ENCODE measurements at regions not wholly inside any gene's neighbourhood (a gene's known extent, or its start where the extent isn't known, plus 50 kb on each side); places are given as distances from the start of the nearest gene placed in this dataset.
A peak's percentile ranks its signal among the peaks of the same experiment; 100 is the strongest.

DNA sequence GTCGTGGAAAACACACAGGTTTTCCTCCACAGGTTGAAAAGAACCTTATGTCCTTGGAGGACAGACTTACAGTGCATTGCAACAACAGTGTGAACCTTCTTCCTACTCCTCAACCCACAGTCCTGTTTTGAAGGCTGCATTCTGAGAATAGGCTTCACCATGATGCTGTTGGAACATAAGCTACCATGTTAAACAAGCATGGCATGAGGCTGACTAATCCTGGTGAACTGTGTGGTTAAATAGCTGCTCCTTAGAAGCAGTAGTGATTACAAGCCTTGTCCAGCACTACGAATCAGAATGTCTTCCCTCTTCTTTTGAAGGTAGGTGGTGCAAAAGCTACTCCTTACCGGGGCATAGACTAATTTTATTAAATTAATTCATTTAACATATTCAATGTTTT, 368.5 kb upstream of the EPHA7 start:
- Mint-ChIP-seq H3K4me1 (ENCODE audit: low read depth) (peaks cover 83% of the 10 kb centered on the region), H3K4me3 (ENCODE audit: unreplicated experiment) (no peak overlapping the region), H3K36me3 (ENCODE audit: low read depth) (no peaks in the 10 kb centered on the region), H3K9me3 (ENCODE audit: low read depth) (no peaks in the 10 kb centered on the region), H3K27ac (ENCODE audit: unreplicated experiment) (peak overlapping the region; percentile 99), H3K27me3 (ENCODE audit: low read depth) (no peaks in the 10 kb centered on the region)
- no peak for TF ChIP-seq CTCF (IDR thresholded peaks at IDR 0.05)
- DNase-seq (ENCODE audit: low spot score) = no peak

GRCh38 chr6:93786474-93787330, 367.3 kb upstream of the EPHA7 start:
- H3K4me1 Mint-ChIP-seq (ENCODE audit: low read depth) = peaks cover 86% of the 10 kb centered on the region
- H3K9me3 Mint-ChIP-seq (ENCODE audit: low read depth) = no peaks in the 10 kb centered on the region
- no peak for TF ChIP-seq CTCF (IDR thresholded peaks at IDR 0.05)
- DNase-seq (ENCODE audit: low spot score) = no peak
- no peaks in the 10 kb centered on the region for H3K27me3 Mint-ChIP-seq (ENCODE audit: low read depth)
- H3K36me3 Mint-ChIP-seq (ENCODE audit: low read depth) = no peaks in the 10 kb centered on the region
- peak overlapping the region; percentile 8 for H3K4me3 Mint-ChIP-seq (ENCODE audit: unreplicated experiment)
- peak overlapping the region; percentile 99 for H3K27ac Mint-ChIP-seq (ENCODE audit: unreplicated experiment)

GRCh38 chr6:93785694-93786030, 366.3 kb upstream of the EPHA7 start:
- Mint-ChIP-seq H3K4me1 (ENCODE audit: low read depth) (peaks cover 87% of the 10 kb centered on the region), H3K9me3 (ENCODE audit: low read depth) (no peaks in the 10 kb centered on the region), H3K4me3 (ENCODE audit: unreplicated experiment) (peak overlapping the region; percentile 72), H3K27ac (ENCODE audit: unreplicated experiment) (peak overlapping the region; percentile 99), H3K27me3 (ENCODE audit: low read depth) (no peaks in the 10 kb centered on the region), H3K36me3 (ENCODE audit: low read depth) (no peaks in the 10 kb centered on the region)
- DNase-seq (ENCODE audit: low spot score) = no peak
- no peak for TF ChIP-seq CTCF (IDR thresholded peaks at IDR 0.05)

GRCh38 chr6:93784794-93785693, 365.7 kb upstream of the EPHA7 start:
- TF ChIP-seq CTCF (IDR thresholded peaks at IDR 0.05) = no peak
- DNase-seq (ENCODE audit: low spot score) = no peak
- H3K27me3 Mint-ChIP-seq (ENCODE audit: low read depth) = no peaks in the 10 kb centered on the region
- H3K4me3 Mint-ChIP-seq (ENCODE audit: unreplicated experiment) = peak overlapping the region; percentile 72
- H3K36me3 Mint-ChIP-seq (ENCODE audit: low read depth) = no peaks in the 10 kb centered on the region
- peak overlapping the region; percentile 99 for H3K27ac Mint-ChIP-seq (ENCODE audit: unreplicated experiment)
- H3K9me3 Mint-ChIP-seq (ENCODE audit: low read depth) = no peaks in the 10 kb centered on the region
- H3K4me1 Mint-ChIP-seq (ENCODE audit: low read depth) = peaks cover 86% of the 10 kb centered on the region

- Mint-ChIP-seq H3K27me3 (ENCODE audit: low read depth) (no peaks in the 10 kb centered on the region), H3K9me3 (ENCODE audit: low read depth) (no peaks in the 10 kb centered on the region), H3K4me1 (ENCODE audit: low read depth) (peaks cover 59% of the 10 kb centered on the region), H3K27ac (ENCODE audit: unreplicated experiment) (peak overlapping the region; percentile 97), H3K4me3 (ENCODE audit: unreplicated experiment) (peak overlapping the region; percentile 65), H3K36me3 (ENCODE audit: low read depth) (no peaks in the 10 kb centered on the region)
- DNase-seq (ENCODE audit: low spot score) = no peak
- TF ChIP-seq CTCF (IDR thresholded peaks at IDR 0.05) = peak; percentile 79
Measured at GRCh38 chr6:93779086-93779841, 359.9 kb upstream of the EPHA7 start.

Measured in chondrocyte (in vitro differentiated cells).